Mucosa of descending colon (tissue), 3 donors: ENCODE measurements at regions not wholly inside any gene's neighbourhood (a gene's known extent, or its start where the extent isn't known, plus 50 kb on each side); places are given as distances from the start of the nearest gene placed in this dataset.
A peak's percentile ranks its signal among the peaks of the same experiment; 100 is the strongest.

Experiments used
- ATAC-seq: fragments of 200-7000 bp; cut with Tn5 transposase; one replicate; pipeline ENCODE4 v1.9.1; 2020; ENCODE audit warnings: mild to moderate bottlenecking, moderate library complexity
- DNase-seq, 3 donors: peaks; one replicate each; pipeline ENCODE4 v3.0.0-alpha.2; 2020
- H3K36me3 ChIP-seq: fragments of 200-600 bp; one replicate; pipeline ENCODE4 v1.8.0; 2021; ENCODE audit warnings: low read depth, mild to moderate bottlenecking
- H3K4me1 ChIP-seq: fragments of 200-600 bp; one replicate; pipeline ENCODE4 v1.8.0; 2021; ENCODE audit warnings: low read depth, mild to moderate bottlenecking
- H3K4me3 ChIP-seq: fragments of 200-600 bp; one replicate; pipeline ENCODE4 v1.8.0; 2021; ENCODE audit warnings: mild to moderate bottlenecking
- H3K9me3 ChIP-seq: fragments of 200-600 bp; one replicate; pipeline ENCODE4 v1.8.0; 2021; ENCODE audit warnings: mild to moderate bottlenecking
- CTCF ChIP-seq: fragments of 200-600 bp; IDR thresholded peaks from one replicate; pipeline ENCODE4 v1.8.0; 2022; ENCODE audit warnings: antibody characterized with exemption, mild to moderate bottlenecking
- intact Hi-C, 2 donors: fragments of 100-400 bp; cut with DNase I in 1 of 2; cut with micrococcal nuclease in 1 of 2; formaldehyde crosslinking; loops; one replicate each; pipeline versions ENCODE4 v1.11.0 to v1.11.1; 2022; cut with DNase I, micrococcal nuclease
- donor health status: DM: no; HTN: no; CAD: no; lungs with moderate emphysema.
- donor health status: DM: no; HTN: no; CAD: no.
- donor health status: DM: no; HTN: yes; CAD: no.

GRCh38 chr1:79681382-79681781 lies 674.9 kb upstream of the ADGRL4 start:
- intact Hi-C loops: no loop called here
- no peak for ATAC-seq

GRCh38 chr1:79679916-79680315 lies 673.4 kb upstream of the ADGRL4 start:
- intact Hi-C loops: no loop called here
- peak in 1 of 3 donors; percentile 3 for DNase-seq
- Histone ChIP-seq H3K4me1 (no peaks in the 10 kb centered on the region), H3K9me3 (peaks cover 3% of the 10 kb centered on the region), H3K4me3 (no peak overlapping the region), H3K36me3 (no peaks in the 10 kb centered on the region)
- peak; percentile 57 for ATAC-seq
- TF ChIP-seq CTCF: no peak

More at GRCh38 chr1:79681382-79681781, 674.9 kb upstream of the ADGRL4 start:
- peaks cover 3% of the 10 kb centered on the region for H3K9me3 ChIP-seq
- H3K4me1 ChIP-seq: no peaks in the 10 kb centered on the region
- no peak for DNase-seq
- H3K4me3 ChIP-seq: no peak overlapping the region
- no peak for TF ChIP-seq CTCF
- H3K36me3 ChIP-seq: no peaks in the 10 kb centered on the region

- H3K36me3 ChIP-seq: no peaks in the 10 kb centered on the region
- DNase-seq (no peak), ATAC-seq (no peak)
- intact Hi-C loops: no loop called here
- no peaks in the 10 kb centered on the region for H3K9me3 ChIP-seq
- no peak overlapping the region for H3K4me3 ChIP-seq
- no peak for TF ChIP-seq CTCF
- H3K4me1 ChIP-seq: no peaks in the 10 kb centered on the region
Observed at GRCh38 chr1:79667848-79668696, 661.5 kb upstream of the ADGRL4 start.

GRCh38 chr1:79667166-79667565 lies 660.6 kb upstream of the ADGRL4 start:
- no peak for TF ChIP-seq CTCF
- no peaks in the 10 kb centered on the region for H3K4me1 ChIP-seq
- DNase-seq (no peak), ATAC-seq (no peak)
- intact Hi-C loops: no loop called here
- no peak overlapping the region for H3K4me3 ChIP-seq
- H3K36me3 ChIP-seq: no peaks in the 10 kb centered on the region
- no peaks in the 10 kb centered on the region for H3K9me3 ChIP-seq

GRCh38 chr1:79663916-79664315 lies 657.4 kb upstream of the ADGRL4 start:
- Histone ChIP-seq H3K36me3 (no peaks in the 10 kb centered on the region), H3K4me3 (no peak overlapping the region), H3K4me1 (no peaks in the 10 kb centered on the region), H3K9me3 (no peaks in the 10 kb centered on the region)
- no peak for DNase-seq
- ATAC-seq: no peak
- intact Hi-C loops: no loop called here
- no peak for TF ChIP-seq CTCF
